ENCODE measurements at regions not wholly inside any gene's neighbourhood (a gene's known extent, or its start where the extent isn't known, plus 50 kb on each side); places are given as distances from the start of the nearest gene placed in this dataset.
"Not testable (repeated sequence)": the region's sequence is repeated elsewhere in the genome, so short reads cannot be mapped to it uniquely, and the experiment has no call there.

DNA sequence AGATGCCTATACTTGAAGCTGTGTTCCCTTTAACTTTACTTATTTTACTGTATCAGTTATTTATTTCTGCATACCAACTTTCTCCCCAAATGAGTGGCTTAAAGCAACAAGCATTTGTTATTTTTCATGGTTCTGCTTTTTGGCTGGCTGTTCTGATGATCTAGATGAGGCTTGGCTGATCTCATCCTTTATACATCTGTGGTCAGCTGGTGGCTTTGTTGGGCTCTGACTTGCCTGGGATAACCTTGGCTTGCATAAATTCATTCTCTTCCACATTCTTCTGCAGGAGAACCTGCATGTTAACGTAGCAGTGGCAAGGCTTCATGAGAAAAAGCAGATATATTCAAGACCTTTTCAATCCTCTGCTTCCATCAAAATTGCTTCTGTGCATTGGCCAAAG is 1317.6 kb downstream of the ADGRL3 start:
- Histone ChIP-seq H3K4me1 (no peaks in the 10 kb centered on the region), H3K36me3 (no peaks in the 10 kb centered on the region)
- DNase-seq (ENCODE audit: extremely low spot score in 2 of 2), result no peak

DNA sequence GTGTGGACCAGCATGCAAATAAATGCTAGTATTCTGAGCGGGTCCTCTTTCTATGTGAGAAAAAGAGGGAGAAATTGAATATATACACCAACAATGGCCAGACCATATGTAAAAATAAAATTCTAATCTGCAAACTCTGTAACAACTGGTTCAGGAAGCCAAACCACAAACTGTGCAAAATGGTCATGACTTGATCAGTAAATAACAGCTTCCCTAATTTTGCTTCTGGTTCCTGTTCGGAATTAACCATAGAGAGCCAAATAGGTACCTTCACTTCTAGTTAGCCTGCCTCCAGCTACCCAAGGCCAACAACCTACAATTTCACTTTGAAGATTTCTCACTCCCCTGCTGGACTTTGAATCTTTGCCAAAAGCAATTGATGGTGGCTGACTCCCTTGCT is 1313.2 kb downstream of the ADGRL3 start:
- intact Hi-C loops (cut with DNase I), result no loop called here
- H3K4me1 ChIP-seq, result no peaks in the 10 kb centered on the region
- H3K9me3 ChIP-seq, result no peaks in the 10 kb centered on the region
- no peak overlapping the region for H3K27ac ChIP-seq
- TF ChIP-seq POLR2AphosphoS5 (IDR thresholded peaks at IDR 0.05; ENCODE audit: insufficient read depth in 1 of 2, low read depth in 1 of 2) (no peak), POLR2A (IDR thresholded peaks at IDR 0.05) (no peak), CTCF (IDR thresholded peaks at IDR 0.05) (no peak)
- no peak for DNase-seq (ENCODE audit: extremely low spot score in 2 of 2)
- H3K27me3 ChIP-seq, result no peaks in the 10 kb centered on the region
- H3K4me3 ChIP-seq, result no peak overlapping the region
- H3K36me3 ChIP-seq, result no peaks in the 10 kb centered on the region

More for the DNA sequence above, 1317.6 kb downstream of the ADGRL3 start:
- no peak for TF ChIP-seq POLR2A (IDR thresholded peaks at IDR 0.05)
- TF ChIP-seq CTCF (IDR thresholded peaks at IDR 0.05), result no peak
- no peak for TF ChIP-seq POLR2AphosphoS5 (IDR thresholded peaks at IDR 0.05; ENCODE audit: insufficient read depth in 1 of 2, low read depth in 1 of 2)
- H3K27me3 ChIP-seq, result no peaks in the 10 kb centered on the region
- intact Hi-C loops (cut with DNase I), result no loop called here
- H3K9me3 ChIP-seq, result no peaks in the 10 kb centered on the region
- H3K27ac ChIP-seq, result no peak overlapping the region
- no peak overlapping the region for H3K4me3 ChIP-seq

- Histone ChIP-seq H3K27ac (no peak overlapping the region), H3K36me3 (no peaks in the 10 kb centered on the region), H3K27me3 (no peaks in the 10 kb centered on the region), H3K9me3 (no peaks in the 10 kb centered on the region), H3K4me3 (no peak overlapping the region), H3K4me1 (no peaks in the 10 kb centered on the region)
- TF ChIP-seq POLR2AphosphoS5 (IDR thresholded peaks at IDR 0.05; ENCODE audit: insufficient read depth in 1 of 2, low read depth in 1 of 2) (no peak), POLR2A (IDR thresholded peaks at IDR 0.05) (no peak), CTCF (IDR thresholded peaks at IDR 0.05) (no peak)
- intact Hi-C loops (cut with DNase I), result no loop called here
- no peak for DNase-seq (ENCODE audit: extremely low spot score in 2 of 2)
These were observed 1312.1 kb downstream of the ADGRL3 start for GRCh38 chr4:62512271-62512670.

DNA sequence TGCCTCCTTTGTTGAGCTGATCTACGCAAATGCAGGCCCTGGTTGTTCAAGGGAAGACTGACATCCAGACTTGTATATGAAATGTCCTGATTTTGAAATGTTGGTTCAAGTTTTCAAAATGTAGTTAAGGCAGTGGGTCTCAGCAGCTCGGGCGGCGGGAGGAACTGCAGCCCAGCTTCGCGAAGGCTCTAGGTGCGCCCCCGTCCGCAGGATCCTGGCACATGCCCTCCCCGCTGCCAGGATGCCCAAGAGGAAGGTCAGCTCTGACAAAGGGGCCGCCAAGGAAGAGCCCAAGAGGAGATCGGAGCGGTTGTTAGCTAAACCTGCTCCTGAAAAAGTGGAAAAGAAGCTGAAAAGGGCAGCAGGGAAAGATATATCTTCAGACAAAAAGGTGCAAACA is 1310.1 kb downstream of the ADGRL3 start:
- H3K9me3 ChIP-seq, result no peaks in the 10 kb centered on the region
- no peaks in the 10 kb centered on the region for H3K27me3 ChIP-seq
- TF ChIP-seq POLR2A (IDR thresholded peaks at IDR 0.05), result no peak
- intact Hi-C loops (cut with DNase I), result no loop called here
- no peaks in the 10 kb centered on the region for H3K36me3 ChIP-seq
- H3K27ac ChIP-seq, result no peak overlapping the region
- no peak overlapping the region for H3K4me3 ChIP-seq
- DNase-seq (ENCODE audit: extremely low spot score in 2 of 2), result no peak
- H3K4me1 ChIP-seq, result no peaks in the 10 kb centered on the region

GRCh38 chr4:62500296-62500695 is 1300.2 kb downstream of the ADGRL3 start:
- Histone ChIP-seq H3K27ac (no peak overlapping the region), H3K4me1 (no peaks in the 10 kb centered on the region), H3K4me3 (no peak overlapping the region), H3K27me3 (no peaks in the 10 kb centered on the region), H3K9me3 (no peaks in the 10 kb centered on the region), H3K36me3 (no peaks in the 10 kb centered on the region)
- DNase-seq (ENCODE audit: extremely low spot score in 2 of 2), result no peak
- intact Hi-C loops (cut with DNase I), result no loop called here
- TF ChIP-seq CTCF (IDR thresholded peaks at IDR 0.05), result no peak
- TF ChIP-seq POLR2A (IDR thresholded peaks at IDR 0.05), result no peak
- no peak for TF ChIP-seq POLR2AphosphoS5 (IDR thresholded peaks at IDR 0.05; ENCODE audit: insufficient read depth in 1 of 2, low read depth in 1 of 2)

DNA sequence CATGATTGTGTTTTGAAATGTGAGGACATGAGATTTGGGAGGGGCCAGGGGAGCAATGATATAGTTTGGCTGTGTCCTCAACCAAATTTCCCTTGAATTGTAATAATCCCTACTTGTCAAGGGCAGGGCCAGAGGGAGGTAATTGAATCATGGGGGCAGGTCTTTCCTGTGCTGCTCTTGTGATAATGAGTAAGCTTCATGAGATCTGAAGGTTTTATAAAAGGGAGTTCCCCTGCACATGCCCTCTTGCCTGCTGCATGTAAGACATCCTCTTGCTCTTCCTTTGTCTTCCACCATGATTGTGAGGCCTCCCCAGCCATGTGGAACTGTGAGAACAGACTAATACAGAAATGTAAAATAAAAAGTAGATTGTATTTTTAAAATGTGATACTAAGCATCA is 1294.9 kb downstream of the ADGRL3 start:
- H3K4me1 ChIP-seq, result no peaks in the 10 kb centered on the region
- H3K36me3 ChIP-seq, result no peaks in the 10 kb centered on the region
- no peaks in the 10 kb centered on the region for H3K9me3 ChIP-seq
- H3K4me3 ChIP-seq, result no peak overlapping the region
- DNase-seq (ENCODE audit: extremely low spot score in 2 of 2), result no peak
- no peak overlapping the region for H3K27ac ChIP-seq
- intact Hi-C loops (cut with DNase I), result no loop called here
- H3K27me3 ChIP-seq, result no peaks in the 10 kb centered on the region
- no peak for TF ChIP-seq CTCF (IDR thresholded peaks at IDR 0.05)

GRCh38 chr4:62491756-62492155 is 1291.6 kb downstream of the ADGRL3 start:
- H3K27me3 ChIP-seq; H3K9me3 ChIP-seq; intact Hi-C loops (cut with DNase I); H3K4me3 ChIP-seq; H3K4me1 ChIP-seq; H3K27ac ChIP-seq; DNase-seq (ENCODE audit: extremely low spot score in 2 of 2); H3K36me3 ChIP-seq: not testable (repeated sequence)
